Spleen (tissue), 11 donors: ENCODE measurements at regions not wholly inside any gene's neighbourhood (a gene's known extent, or its start where the extent isn't known, plus 50 kb on each side); places are given as distances from the start of the nearest gene placed in this dataset.

Experiments
- DNase-seq: peaks from one replicate; pipeline ENCODE4 v3.0.0-alpha.2; 2020
- H3K27ac ChIP-seq, 8 donors: fragments of 200-600 bp; sonication (generic) in 7 of 8; 1 replicate in 4 of 8; 2 replicates in 4 of 8; pipeline versions ENCODE4 v1.5.0 to v1.8.0; 2016 to 2021; ENCODE audit warnings: inconsistent platforms in 4 of 8, mild to moderate bottlenecking in 4 of 8, moderate library complexity in 1 of 8
- H3K27me3 ChIP-seq, 7 donors: fragments of 200-600 bp; sonication (generic) in 6 of 7; replicated peaks in 1 of 7; 1 replicate in 4 of 7; 2 replicates in 3 of 7; pipeline versions ENCODE4 v1.5.0 to v1.8.0; 2016 to 2021; ENCODE audit warnings: inconsistent platforms in 3 of 7, mild to moderate bottlenecking in 1 of 7
- H3K36me3 ChIP-seq, 6 donors: fragments of 200-600 bp; sonication (generic) in 5 of 6; 1 replicate in 4 of 6; 2 replicates in 2 of 6; pipeline versions ENCODE4 v1.5.0 to v1.8.0; 2016 to 2021; ENCODE audit warnings: inconsistent platforms in 2 of 6
- H3K4me1 ChIP-seq, 6 donors: fragments of 200-600 bp; sonication (generic) in 5 of 6; 1 replicate in 3 of 6; 2 replicates in 3 of 6; pipeline versions ENCODE4 v1.5.0 to v1.8.0; 2016 to 2021; ENCODE audit warnings: inconsistent platforms in 3 of 6
- H3K4me3 ChIP-seq, 8 donors: fragments of 200-600 bp; sonication (generic) in 7 of 8; 1 replicate in 4 of 8; 2 replicates in 4 of 8; pipeline versions ENCODE4 v1.5.0 to v1.8.0; 2016 to 2021; ENCODE audit warnings: inconsistent platforms in 4 of 8, mild to moderate bottlenecking in 4 of 8, moderate library complexity in 2 of 8
- H3K9me3 ChIP-seq, 8 donors: fragments of 200-600 bp; sonication (generic) in 7 of 8; 1 replicate in 4 of 8; 2 replicates in 4 of 8; pipeline versions ENCODE4 v1.5.0 to v1.8.0; 2016 to 2021; ENCODE audit warnings: inconsistent platforms in 4 of 8
- POLR2A ChIP-seq, 3 donors: fragments of 450-650 bp; IDR thresholded peaks; one replicate each; pipeline ENCODE4 v1.5.1; 2017; ENCODE audit warnings: antibody characterized with exemption in 3 of 3, mild to moderate bottlenecking in 1 of 3
- POLR2AphosphoS5 ChIP-seq, 3 donors: sonication (generic); formaldehyde crosslinking; IDR thresholded peaks; one replicate each; pipeline ENCODE4 v1.5.1; 2017; ENCODE audit warnings: antibody characterized with exemption in 3 of 3
- WGBS, 5 donors: extraction: QIAGEN DNeasy Blood & Tissue Kit in 3 of 5; methylation state at CpG; one replicate each; pipeline versions ENCODE4 v1.1.5 to v1.1.7; 2013 to 2018; 5-methylcytosine and 5-hydroxymethylcytosine counted together
- intact Hi-C: fragments of 100-400 bp; cut with DNase I; formaldehyde crosslinking; loops from one replicate; pipeline ENCODE4 v1.15.0; 2023; ENCODE audit warnings: low total_unique reads
- TF ChIP-seq, protein P1 (sequence below), 11 experiments: fragments of 200-600 bp in 7 of 11; fragments of 450-650 bp in 4 of 11; sonication (generic) in 4 of 11; IDR thresholded peaks in 8 of 11; conservative IDR thresholded peaks in 3 of 11; 1 replicate in 7 of 11; 2 replicates in 4 of 11; pipeline versions ENCODE4 v1.4.0 to v1.8.0; 2016 to 2021; ENCODE audit warnings: antibody characterized with exemption in 11 of 11, inconsistent platforms in 4 of 11, mild to moderate bottlenecking in 1 of 11
- donor health status: healthy with polysubstance abuse.
- donor health status: DM: no; HTN: no; CAD: no; lungs with moderate emphysema.
- donor health status: DM: no; HTN: no; CAD: no.
- donor health status: Bipolar disorder and iron deficiency.
- donor health status: healthy.
- donor health status: DM: no; HTN: no; CAD: no.
- donor health status: DM: yes; HTN: yes; CAD: no.

DNA sequence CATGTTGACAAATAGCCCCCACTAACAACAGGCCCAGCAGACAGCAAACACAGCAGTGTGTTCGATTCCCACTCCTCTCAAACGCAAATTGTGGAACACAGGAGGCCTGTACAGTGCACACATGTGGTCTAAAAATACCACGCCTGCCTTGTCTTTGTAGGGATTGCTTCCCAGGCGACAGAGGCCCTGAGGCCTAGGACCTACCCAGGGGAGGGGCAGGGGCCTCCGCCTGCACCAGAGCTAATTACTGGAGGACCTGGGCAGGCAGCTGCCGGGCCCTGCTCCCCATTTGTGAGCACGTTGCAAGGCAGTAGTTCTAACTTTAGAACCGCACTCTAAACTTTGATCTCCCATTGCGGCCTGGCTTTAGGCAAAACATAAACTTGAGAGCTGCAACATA, 316.0 kb downstream of the TXNL1 start:
- no peak overlapping the region for H3K4me3 ChIP-seq
- H3K27ac ChIP-seq = no peak overlapping the region
- intact Hi-C loops = no loop called here
- H3K27me3 ChIP-seq = no peaks in the 10 kb centered on the region
- DNase-seq = no peak
- no peaks in the 10 kb centered on the region for H3K36me3 ChIP-seq
- TF ChIP-seq POLR2AphosphoS5 (IDR thresholded peaks at IDR 0.05) (no peak), POLR2A (IDR thresholded peaks at IDR 0.05) (no peak)
- TF ChIP-seq, protein P1, sequence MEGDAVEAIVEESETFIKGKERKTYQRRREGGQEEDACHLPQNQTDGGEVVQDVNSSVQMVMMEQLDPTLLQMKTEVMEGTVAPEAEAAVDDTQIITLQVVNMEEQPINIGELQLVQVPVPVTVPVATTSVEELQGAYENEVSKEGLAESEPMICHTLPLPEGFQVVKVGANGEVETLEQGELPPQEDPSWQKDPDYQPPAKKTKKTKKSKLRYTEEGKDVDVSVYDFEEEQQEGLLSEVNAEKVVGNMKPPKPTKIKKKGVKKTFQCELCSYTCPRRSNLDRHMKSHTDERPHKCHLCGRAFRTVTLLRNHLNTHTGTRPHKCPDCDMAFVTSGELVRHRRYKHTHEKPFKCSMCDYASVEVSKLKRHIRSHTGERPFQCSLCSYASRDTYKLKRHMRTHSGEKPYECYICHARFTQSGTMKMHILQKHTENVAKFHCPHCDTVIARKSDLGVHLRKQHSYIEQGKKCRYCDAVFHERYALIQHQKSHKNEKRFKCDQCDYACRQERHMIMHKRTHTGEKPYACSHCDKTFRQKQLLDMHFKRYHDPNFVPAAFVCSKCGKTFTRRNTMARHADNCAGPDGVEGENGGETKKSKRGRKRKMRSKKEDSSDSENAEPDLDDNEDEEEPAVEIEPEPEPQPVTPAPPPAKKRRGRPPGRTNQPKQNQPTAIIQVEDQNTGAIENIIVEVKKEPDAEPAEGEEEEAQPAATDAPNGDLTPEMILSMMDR (IDR thresholded peaks at IDR 0.05 in 8 of 11, conservative IDR thresholded peaks at IDR 0.05 in 3 of 11) = no peak
- no peaks in the 10 kb centered on the region for H3K9me3 ChIP-seq
- H3K4me1 ChIP-seq = peaks cover 9 to 42% (median 15%) of the 10 kb centered on the region in 6 donors
- 84 to 95% (median 92%) methylated on average over 9 of the region's 9 CpGs for whole genome bisulfite sequencing, 5 donors

DNA sequence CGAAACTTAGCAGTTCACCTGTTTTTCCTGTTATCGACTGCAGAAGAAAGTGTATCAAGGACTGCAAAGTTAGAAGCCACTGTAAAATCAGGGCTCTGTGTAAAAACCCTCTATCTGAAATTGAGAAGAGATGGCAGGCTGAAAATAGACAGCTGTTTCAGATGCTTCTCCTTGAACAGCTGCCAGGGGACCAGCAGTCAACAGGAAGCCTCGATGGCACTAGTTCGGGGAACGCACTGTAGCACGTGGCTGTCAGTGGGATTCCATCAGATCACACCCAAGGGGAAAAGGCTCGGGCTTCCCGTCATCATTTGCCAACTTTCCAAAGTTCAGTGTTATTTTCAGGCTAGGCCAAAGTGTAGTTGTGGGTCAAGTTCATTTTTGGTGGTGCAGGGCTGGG, 316.9 kb downstream of the TXNL1 start:
- H3K4me3 ChIP-seq = no peak overlapping the region
- no peaks in the 10 kb centered on the region for H3K36me3 ChIP-seq
- H3K27me3 ChIP-seq = no peaks in the 10 kb centered on the region
- TF ChIP-seq POLR2AphosphoS5 (IDR thresholded peaks at IDR 0.05) = peak in 2 of 3 donors; percentile 62 to 68
- TF ChIP-seq POLR2A (IDR thresholded peaks at IDR 0.05) = no peak
- WGBS, 5 donors = 21 to 36% (median 31%) methylated on average over 8 of the region's 8 CpGs
- H3K27ac ChIP-seq = peak overlapping the region in 1 of 8 donors; percentile 13
- H3K9me3 ChIP-seq = no peaks in the 10 kb centered on the region
- peak; percentile 78 for DNase-seq
- peaks cover 9 to 42% (median 15%) of the 10 kb centered on the region in 6 donors for H3K4me1 ChIP-seq
- intact Hi-C loops = no loop called here

DNA sequence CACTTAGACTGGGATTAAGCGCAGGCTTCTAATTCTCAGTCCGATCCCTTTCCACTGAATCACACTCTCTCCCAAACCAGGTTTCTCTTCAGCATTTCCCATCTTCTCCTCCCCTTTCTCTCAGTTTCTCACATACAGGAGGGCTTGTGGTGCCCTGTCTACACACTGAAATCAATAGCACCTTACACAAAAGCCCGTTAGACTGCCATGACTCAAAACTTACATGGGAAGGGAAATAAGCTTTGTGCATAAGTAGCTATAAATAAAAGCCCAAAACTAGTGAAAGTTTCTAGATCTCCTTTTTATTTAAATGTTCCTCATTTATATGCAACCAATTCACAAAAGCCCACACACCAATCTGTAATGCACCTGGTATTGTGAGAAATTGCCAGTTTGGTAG, 318.4 kb downstream of the TXNL1 start:
- 72 to 77% (median 76%) methylated on average over 3 of the region's 3 CpGs for WGBS, 5 donors
- Histone ChIP-seq H3K36me3 (no peaks in the 10 kb centered on the region), H3K4me1 (peaks cover 9 to 42% (median 15%) of the 10 kb centered on the region in 6 donors), H3K27me3 (no peaks in the 10 kb centered on the region), H3K27ac (no peak overlapping the region), H3K9me3 (no peaks in the 10 kb centered on the region), H3K4me3 (no peak overlapping the region)
- TF ChIP-seq, protein P1 (IDR thresholded peaks at IDR 0.05 in 8 of 11, conservative IDR thresholded peaks at IDR 0.05 in 3 of 11) = no peak
- TF ChIP-seq POLR2AphosphoS5 (IDR thresholded peaks at IDR 0.05) (no peak), POLR2A (IDR thresholded peaks at IDR 0.05) (no peak)
- intact Hi-C loops = no loop called here
- no peak for DNase-seq

DNA sequence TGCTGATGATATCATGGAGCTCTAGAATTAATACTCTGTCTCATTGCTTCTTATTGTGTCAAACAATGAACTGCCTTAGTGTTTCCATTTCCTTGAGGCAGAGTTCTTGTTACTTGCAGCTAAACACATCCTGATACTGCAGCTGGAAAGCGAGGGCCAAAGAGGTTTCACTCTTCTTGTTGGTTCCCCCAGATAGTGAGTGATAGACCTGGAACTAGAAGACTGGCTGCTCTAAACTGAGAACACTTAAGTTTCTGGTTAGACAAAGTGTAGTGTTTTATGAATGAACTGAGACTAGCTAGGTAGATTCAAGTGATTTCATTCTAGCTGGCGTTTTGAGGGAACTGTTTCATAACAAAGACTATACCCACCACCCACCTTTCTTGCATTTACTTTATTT, 321.7 kb downstream of the TXNL1 start:
- Histone ChIP-seq H3K27ac (no peak overlapping the region), H3K4me1 (peaks cover 9 to 40% (median 13%) of the 10 kb centered on the region in 6 donors), H3K36me3 (no peaks in the 10 kb centered on the region), H3K9me3 (no peaks in the 10 kb centered on the region), H3K27me3 (no peaks in the 10 kb centered on the region), H3K4me3 (no peak overlapping the region)
- DNase-seq = no peak
- intact Hi-C loops = no loop called here
- 79 to 93% (median 82%) methylated on average over 2 of the region's 2 CpGs for WGBS, 5 donors
- TF ChIP-seq POLR2AphosphoS5 (IDR thresholded peaks at IDR 0.05) = no peak

DNA sequence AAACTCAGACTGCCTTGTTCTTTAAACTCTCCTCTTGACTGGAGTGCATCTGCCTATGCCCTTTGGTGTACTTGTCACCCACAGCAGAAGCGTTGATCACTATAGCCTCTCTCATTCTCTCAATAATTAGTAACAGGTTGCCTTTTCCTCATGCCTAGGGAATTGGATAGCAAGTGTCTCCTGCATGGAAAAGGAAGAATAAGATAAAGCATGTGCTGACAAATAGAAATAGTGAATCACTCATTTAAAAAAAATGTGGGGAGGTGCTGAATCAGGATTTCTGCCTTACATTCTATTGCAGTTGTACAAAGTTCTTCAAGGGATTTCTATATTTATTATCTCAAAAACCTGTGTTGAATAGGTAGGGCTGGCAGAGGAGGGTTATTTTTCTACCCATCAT, 323.0 kb downstream of the TXNL1 start:
- Histone ChIP-seq H3K4me3 (no peak overlapping the region), H3K4me1 (peaks cover 0 to 26% (median 2%) of the 10 kb centered on the region in 6 donors), H3K36me3 (no peaks in the 10 kb centered on the region), H3K9me3 (no peaks in the 10 kb centered on the region), H3K27me3 (no peaks in the 10 kb centered on the region), H3K27ac (no peak overlapping the region)
- no peak for DNase-seq
- intact Hi-C loops = no loop called here
- TF ChIP-seq, protein P1 (IDR thresholded peaks at IDR 0.05 in 8 of 11, conservative IDR thresholded peaks at IDR 0.05 in 3 of 11) = no peak
- no peak for TF ChIP-seq POLR2A (IDR thresholded peaks at IDR 0.05)
- no peak for TF ChIP-seq POLR2AphosphoS5 (IDR thresholded peaks at IDR 0.05)
- WGBS, 5 donors = 92 to 100% (median 93%) methylated on average over 1 of the region's 1 CpG
